Heart left ventricle (tissue), 16 donors: ENCODE measurements at regions not wholly inside any gene's neighbourhood (a gene's known extent, or its start where the extent isn't known, plus 50 kb on each side); places are given as distances from the start of the nearest gene placed in this dataset.

Experiments
- ATAC-seq, 4 donors: fragments of 200-7000 bp; cut with Tn5 transposase; one replicate each; pipeline ENCODE4 v1.9.1; 2020 to 2022; ENCODE audit warnings: moderate library complexity in 4 of 4, mild to moderate bottlenecking in 3 of 4, moderate number of reproducible peaks in 1 of 4
- DNase-seq, 5 donors: peaks; one replicate each; pipeline ENCODE4 v3.0.0-alpha.2; 2020
- H3K27ac ChIP-seq, 12 donors: fragments of 200-600 bp; sonication (generic) in 4 of 12; one replicate each; pipeline versions ENCODE4 v1.5.0 to v1.8.0; 2016 to 2022; ENCODE audit warnings: mild to moderate bottlenecking in 2 of 12
- H3K27me3 ChIP-seq, 9 donors: fragments of 200-600 bp; sonication (generic) in 2 of 9; one replicate each; pipeline versions ENCODE4 v1.5.1 to v1.8.0; 2016 to 2022; ENCODE audit warnings: mild to moderate bottlenecking in 3 of 9
- H3K36me3 ChIP-seq, 9 donors: fragments of 200-600 bp; sonication (generic) in 2 of 9; one replicate each; pipeline versions ENCODE4 v1.5.0 to v1.8.0; 2018 to 2022; ENCODE audit warnings: mild to moderate bottlenecking in 2 of 9
- H3K4me1 ChIP-seq, 12 donors: fragments of 200-600 bp; sonication (generic) in 4 of 12; one replicate each; pipeline versions ENCODE4 v1.5.0 to v1.8.0; 2016 to 2022; ENCODE audit warnings: mild to moderate bottlenecking in 3 of 12
- H3K4me3 ChIP-seq, 12 donors: fragments of 200-600 bp; sonication (generic) in 4 of 12; one replicate each; pipeline versions ENCODE4 v1.5.0 to v1.8.0; 2017 to 2022; ENCODE audit warnings: mild to moderate bottlenecking in 9 of 12, moderate library complexity in 4 of 12
- H3K9me3 ChIP-seq, 12 donors: fragments of 200-600 bp; sonication (generic) in 4 of 12; one replicate each; pipeline versions ENCODE4 v1.5.0 to v1.8.0; 2016 to 2022; ENCODE audit warnings: mild to moderate bottlenecking in 1 of 12
- CTCF ChIP-seq, 12 donors: fragments of 200-600 bp; sonication (generic) in 4 of 12; IDR thresholded peaks; one replicate each; pipeline versions ENCODE4 v1.5.0 to v1.8.0; 2018 to 2022; ENCODE audit warnings: antibody characterized with exemption in 12 of 12, mild to moderate bottlenecking in 5 of 12
- POLR2A ChIP-seq, 2 donors: fragments of 450-650 bp; IDR thresholded peaks; one replicate each; pipeline ENCODE4 v1.6.1; 2017; ENCODE audit warnings: antibody characterized with exemption in 2 of 2, mild to moderate bottlenecking in 2 of 2, moderate library complexity in 2 of 2
- WGBS, 4 donors: extraction: QIAGEN DNeasy Blood & Tissue Kit in 2 of 4; methylation state at CpG; one replicate each; pipeline versions ENCODE4 v1.1.5 to v1.1.7; 2013 to 2018; 5-methylcytosine and 5-hydroxymethylcytosine counted together
- intact Hi-C, 10 donors: fragments of 100-400 bp; cut with DNase I; formaldehyde crosslinking; loops; one replicate each; pipeline versions ENCODE4 v1.11.1 to v1.14.2; 2022
- donor health status: ischemic (EF 13 %, LVEDD 7.1; RV severe dilation, severe dysfunction).
- donor health status: healthy with polysubstance abuse.
- donor health status: DM: no; HTN: yes; CAD: no.
- donor health status: DM: no; HTN: no; CAD: no.
- donor health status: ischemic (EF 25% LVEDD 6.9; RV normal size, moderate dysfunction).
- donor health status: ischemic (EF 25% LVEDD 5.7; RV mildly dilated, moderate dysfunction).
- donor health status: healthy.
- donor health status: DM: yes; HTN: yes; CAD: no.
- donor health status: ischemic (EF 35%, LVEDD 5.7; RV mildly dilated, moderate dysfunction).
- donor health status: nonischemic (EF 11% LVEDD 7.7; RV severe dilation, severe dysfunction).
- donor health status: DM: yes; HTN: yes; CAD: no.
- donor health status: PGD.
- donor health status: ischemic (EF 29% LVEDD 5.4; RV normal size, mild dysfunction).
- donor health status: nonischemic (EF 23%, LVEDD 6.1; RV moderate dilation, normal function).

- no peak for ATAC-seq
- no peaks in the 10 kb centered on the region for H3K36me3 ChIP-seq
- H3K4me3 ChIP-seq = no peak overlapping the region
- intact Hi-C loops = no loop called here
- H3K9me3 ChIP-seq = peaks cover 0 to 3% (median 0%) of the 10 kb centered on the region in 12 donors
- peaks cover 0 to 22% (median 8%) of the 10 kb centered on the region in 12 donors for H3K4me1 ChIP-seq
- TF ChIP-seq POLR2A (IDR thresholded peaks at IDR 0.05) = no peak
- TF ChIP-seq CTCF (IDR thresholded peaks at IDR 0.05) = no peak
- no peak overlapping the region for H3K27ac ChIP-seq
- no peak for DNase-seq
- no peaks in the 10 kb centered on the region for H3K27me3 ChIP-seq
Measured at GRCh38 chr10:88097536-88097935, 234.1 kb downstream of the PTEN start.

- no peaks in the 10 kb centered on the region for H3K27me3 ChIP-seq
- H3K36me3 ChIP-seq = no peaks in the 10 kb centered on the region
- ATAC-seq (no peak), DNase-seq (no peak)
- TF ChIP-seq POLR2A (IDR thresholded peaks at IDR 0.05) (no peak), CTCF (IDR thresholded peaks at IDR 0.05) (no peak)
- intact Hi-C loops = no loop called here
- H3K4me3 ChIP-seq = no peak overlapping the region
- H3K9me3 ChIP-seq = peaks cover 0 to 3% (median 0%) of the 10 kb centered on the region in 12 donors
- no peak overlapping the region for H3K27ac ChIP-seq
- H3K4me1 ChIP-seq = peaks cover 0 to 19% (median 6%) of the 10 kb centered on the region in 12 donors
Measured at GRCh38 chr10:88100281-88100680, 236.9 kb downstream of the PTEN start.

GRCh38 chr10:88101666-88102065 lies 238.2 kb downstream of the PTEN start:
- Histone ChIP-seq H3K27me3 (no peaks in the 10 kb centered on the region), H3K9me3 (peaks cover 0 to 3% (median 0%) of the 10 kb centered on the region in 12 donors), H3K36me3 (no peaks in the 10 kb centered on the region), H3K4me3 (no peak overlapping the region), H3K4me1 (peaks cover 0 to 24% (median 0%) of the 10 kb centered on the region in 12 donors), H3K27ac (no peak overlapping the region)
- intact Hi-C loops = no loop called here
- ATAC-seq (no peak), DNase-seq (no peak)
- WGBS, 4 donors = 92 to 99% (median 94%) methylated on average over 2 of the region's 2 CpGs
- TF ChIP-seq CTCF (IDR thresholded peaks at IDR 0.05) = no peak
- no peak for TF ChIP-seq POLR2A (IDR thresholded peaks at IDR 0.05)

GRCh38 chr10:88103576-88103975 lies 240.2 kb downstream of the PTEN start:
- no peak for ATAC-seq
- no peak overlapping the region for H3K4me3 ChIP-seq

More at GRCh38 chr10:88103576-88103975, 240.2 kb downstream of the PTEN start:
- peaks cover 0 to 3% (median 0%) of the 10 kb centered on the region in 12 donors for H3K9me3 ChIP-seq
- H3K36me3 ChIP-seq = no peaks in the 10 kb centered on the region
- TF ChIP-seq POLR2A (IDR thresholded peaks at IDR 0.05) = no peak
- no peak for TF ChIP-seq CTCF (IDR thresholded peaks at IDR 0.05)
- intact Hi-C loops = no loop called here
- H3K27me3 ChIP-seq = no peaks in the 10 kb centered on the region
- peaks cover 0 to 41% (median 0%) of the 10 kb centered on the region in 12 donors for H3K4me1 ChIP-seq
- no peak overlapping the region for H3K27ac ChIP-seq
- no peak for DNase-seq
